GM18511 (cell line): ENCODE measurements at regions not wholly inside any gene's neighbourhood (a gene's known extent, or its start where the extent isn't known, plus 50 kb on each side); places are given as distances from the start of the nearest gene placed in this dataset.
"Not testable (repeated sequence)": the region's sequence is repeated elsewhere in the genome, so short reads cannot be mapped to it uniquely, and the experiment has no call there.

Experiments used
- ATAC-seq: cut with Tn5 transposase; IDR thresholded peaks from one replicate; pipeline ENCODE4 v1.9.1; 2021; ENCODE audit warnings: mild to moderate bottlenecking, moderate library complexity; ENCODE audit not compliant: unreplicated experiment

DNA sequence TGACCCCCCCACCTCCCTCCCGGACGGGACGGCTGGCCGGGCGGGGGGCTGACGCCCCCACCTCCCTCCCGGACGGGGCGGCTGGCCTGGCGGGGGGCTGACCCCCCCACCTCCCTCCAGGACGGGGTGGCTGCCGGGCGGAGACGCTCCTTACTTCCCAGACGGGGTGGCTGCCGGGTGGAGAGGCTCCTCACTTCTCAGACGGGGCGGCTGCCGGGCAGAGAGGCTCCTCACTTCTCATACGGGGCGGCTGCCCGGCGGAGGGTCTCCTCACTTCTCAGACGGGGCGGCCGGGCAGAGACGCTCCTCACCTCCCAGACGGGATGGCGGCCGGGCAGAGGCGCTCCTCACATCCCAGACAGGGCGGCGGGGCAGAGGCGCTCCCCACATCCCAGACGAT lies 84.7 kb downstream of the OR2B2 start:
- ATAC-seq = not testable (repeated sequence)

DNA sequence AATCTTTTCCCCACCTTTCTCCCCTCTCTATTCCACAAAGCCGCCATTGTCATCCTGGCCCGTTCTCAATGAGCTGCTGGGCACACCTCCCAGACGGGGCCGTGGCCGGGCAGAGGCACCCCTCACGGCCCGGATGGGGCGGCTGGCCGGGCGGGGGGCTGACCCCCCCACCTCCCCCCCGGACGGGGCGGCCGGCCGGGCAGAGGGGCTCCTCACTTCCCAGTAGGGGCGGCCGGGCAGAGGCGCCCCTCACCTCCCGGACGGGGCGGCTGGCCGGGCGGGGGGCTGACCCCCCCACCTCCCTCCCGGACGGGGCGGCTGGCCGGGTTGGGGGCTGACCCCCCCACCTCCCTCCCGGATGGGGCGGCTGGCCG lies 85.6 kb downstream of the OR2B2 start:
- ATAC-seq = not testable (repeated sequence)

DNA sequence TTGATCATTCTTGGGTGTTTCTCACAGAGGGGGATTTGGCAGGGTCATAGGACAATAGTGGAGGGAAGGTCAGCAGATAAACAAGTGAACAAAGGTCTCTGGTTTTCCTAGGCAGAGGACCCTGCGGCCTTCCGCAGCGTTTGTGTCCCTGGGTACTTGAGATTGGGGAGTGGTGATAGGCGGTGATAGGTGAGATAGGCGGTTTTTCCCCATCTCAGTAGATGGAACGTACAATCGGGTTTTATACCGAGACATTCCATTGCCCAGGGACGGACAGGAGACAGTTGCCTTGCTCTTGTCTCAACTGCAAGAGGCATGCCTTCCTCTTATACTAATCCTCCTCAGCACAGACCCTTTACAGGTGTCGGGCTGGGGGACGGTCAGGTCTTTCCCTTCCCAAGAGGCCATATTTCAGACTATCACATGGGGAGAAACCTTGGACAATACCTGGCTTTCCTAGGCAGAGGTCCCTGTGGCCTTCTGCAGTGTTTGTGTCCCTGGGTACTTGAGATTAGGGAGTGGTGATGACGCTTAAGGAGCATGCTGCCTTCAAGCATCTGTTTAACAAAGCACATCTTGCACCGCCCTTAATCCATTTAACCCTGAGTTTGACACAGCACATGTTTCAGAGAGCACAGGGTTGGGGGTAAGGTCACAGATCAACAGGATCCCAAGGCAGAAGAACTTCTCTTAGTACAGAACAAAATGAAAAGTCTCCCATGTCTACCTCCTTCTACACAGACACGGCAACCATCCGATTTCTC lies 86.2 kb downstream of the OR2B2 start:
- ATAC-seq = not testable (repeated sequence)

DNA sequence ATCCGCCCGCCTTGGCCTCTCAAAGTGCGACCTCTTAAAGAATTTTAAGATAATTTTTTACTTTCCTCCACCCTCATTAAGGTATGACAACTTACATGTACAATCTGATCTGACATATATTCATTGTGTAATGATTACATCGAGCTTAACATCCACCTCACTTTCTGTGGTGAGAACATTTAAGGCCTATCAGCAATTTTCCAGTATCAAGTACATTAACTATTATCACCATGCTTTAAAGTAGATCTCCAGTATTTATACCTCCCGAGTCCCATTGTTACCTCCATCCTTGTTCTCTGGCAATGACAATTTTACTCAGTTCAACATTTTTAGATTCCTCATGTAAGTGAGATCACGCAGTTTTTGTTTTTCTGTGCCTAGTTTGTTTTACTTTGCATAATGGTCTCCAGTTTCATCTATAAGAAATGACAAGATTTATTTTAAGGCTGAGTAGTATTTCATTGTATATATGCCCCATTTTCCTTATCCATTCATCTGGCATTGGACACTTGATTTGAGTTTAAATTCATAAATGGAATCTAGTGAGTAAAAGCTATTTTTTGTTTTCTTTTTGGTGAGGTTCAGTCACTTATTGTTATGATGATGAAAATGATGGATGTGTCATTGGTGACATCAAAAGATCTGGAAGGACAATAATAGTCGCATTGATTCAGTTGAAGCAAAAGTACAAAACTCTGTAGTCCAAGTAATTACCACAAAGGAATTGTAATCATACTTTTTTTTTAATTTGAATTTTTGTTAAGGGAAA lies 87.0 kb downstream of the OR2B2 start:
- ATAC-seq = peak; percentile 6

DNA sequence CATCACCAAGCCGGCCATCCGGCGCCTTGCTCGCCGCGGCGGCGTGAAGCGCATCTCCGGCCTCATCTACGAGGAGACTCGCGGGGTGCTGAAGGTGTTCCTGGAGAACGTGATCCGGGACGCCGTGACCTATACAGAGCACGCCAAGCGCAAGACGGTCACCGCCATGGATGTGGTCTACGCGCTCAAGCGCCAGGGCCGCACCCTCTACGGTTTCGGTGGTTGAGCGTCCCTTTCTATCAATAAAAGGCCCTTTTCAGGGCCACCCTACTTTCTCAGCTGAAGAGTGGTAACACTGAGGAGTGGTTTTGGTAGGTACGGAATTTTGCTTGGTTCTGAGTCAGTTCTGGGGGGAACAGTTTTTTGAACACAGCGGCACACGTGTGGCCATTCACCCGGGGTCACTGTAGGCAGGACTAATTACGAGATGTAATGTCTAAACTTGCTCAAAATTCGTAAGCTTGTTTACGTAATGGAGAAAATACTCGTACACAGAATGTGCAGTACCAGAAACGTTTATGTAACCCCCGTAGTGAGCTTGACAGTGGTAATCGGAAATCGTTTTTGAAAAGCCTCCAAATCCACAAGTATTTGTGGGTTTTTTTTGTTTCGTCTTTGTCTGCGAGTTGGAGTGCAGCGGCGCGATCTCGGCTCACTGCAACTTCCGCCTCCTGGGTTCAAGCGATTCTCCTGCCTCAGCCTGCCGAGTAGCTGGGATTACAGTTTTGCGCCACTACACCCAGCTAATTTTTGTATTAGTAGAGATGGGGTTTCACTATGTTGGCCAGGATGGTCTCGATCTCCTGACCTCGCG lies 87.8 kb downstream of the OR2B2 start:
- ATAC-seq = peak; percentile 71

DNA sequence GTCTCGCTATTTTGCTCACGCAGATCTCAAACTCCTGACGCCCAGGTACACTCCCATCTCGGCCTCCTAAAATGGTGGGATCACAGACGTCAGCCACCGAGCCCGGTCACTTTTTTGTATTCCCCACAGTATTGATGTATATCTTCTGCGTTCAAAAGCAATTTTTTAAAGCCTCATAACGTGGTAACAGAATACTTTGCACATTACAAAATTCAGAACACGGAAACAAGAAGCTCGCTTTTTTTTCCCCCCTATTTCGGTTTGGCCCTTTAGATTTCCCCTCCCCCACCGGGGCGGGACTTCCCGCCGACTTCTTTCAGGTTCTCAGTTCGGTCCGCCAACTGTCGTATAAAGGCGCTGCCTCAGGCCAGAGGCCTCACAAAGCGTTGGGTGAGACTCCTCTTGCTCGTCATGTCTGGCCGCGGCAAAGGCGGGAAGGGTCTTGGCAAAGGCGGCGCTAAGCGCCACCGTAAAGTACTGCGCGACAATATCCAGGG lies 88.4 kb downstream of the OR2B2 start:
- ATAC-seq = peak; percentile 75

DNA sequence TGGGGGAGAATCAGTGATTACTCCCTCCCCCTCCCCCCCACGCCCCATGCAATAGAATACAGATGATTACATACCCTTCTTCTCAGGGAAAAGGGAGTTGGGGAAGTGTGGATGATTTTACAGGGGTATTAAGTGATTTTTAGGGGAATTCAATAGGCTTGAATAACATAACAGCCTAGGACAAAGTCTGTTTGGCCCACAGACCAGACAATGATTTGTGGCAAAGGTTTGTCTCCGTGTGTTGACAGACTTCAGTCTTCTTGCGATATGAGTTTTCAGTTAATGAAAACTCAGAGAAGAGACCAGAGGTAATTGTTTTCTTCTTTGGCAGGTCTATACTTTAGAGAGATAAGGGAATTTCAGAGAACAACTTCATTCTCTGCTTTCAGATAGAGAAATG lies 95.3 kb downstream of the OR2B2 start:
- ATAC-seq = no peak

DNA sequence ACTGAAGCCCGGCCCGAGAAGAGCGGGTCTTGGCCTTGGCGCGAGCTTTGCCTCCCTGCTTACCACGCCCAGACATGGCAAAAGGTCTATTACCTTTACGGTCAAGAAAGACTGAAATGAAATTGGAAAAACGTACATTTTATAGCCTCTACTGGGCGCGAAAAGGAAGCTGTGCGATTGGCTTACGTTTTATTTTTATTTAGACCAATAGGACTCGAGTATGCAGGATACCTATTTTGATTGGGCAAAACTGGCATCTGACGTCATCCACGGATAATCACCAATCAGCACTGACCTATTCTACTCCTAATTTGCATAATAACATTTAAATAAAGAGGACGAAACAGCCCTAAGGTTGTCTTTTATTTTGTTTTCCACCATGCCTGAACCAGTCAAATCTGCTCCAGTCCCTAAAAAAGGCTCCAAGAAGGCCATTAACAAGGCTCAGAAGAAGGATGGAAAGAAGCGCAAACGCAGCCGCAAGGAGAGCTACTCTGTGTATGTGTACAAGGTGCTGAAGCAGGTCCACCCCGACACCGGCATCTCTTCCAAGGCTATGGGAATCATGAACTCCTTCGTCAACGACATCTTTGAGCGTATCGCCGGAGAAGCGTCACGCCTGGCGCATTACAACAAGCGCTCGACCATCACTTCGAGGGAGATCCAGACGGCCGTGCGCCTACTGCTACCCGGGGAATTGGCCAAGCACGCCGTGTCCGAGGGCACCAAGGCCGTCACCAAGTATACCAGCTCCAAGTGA lies 97.4 kb downstream of the OR2B2 start:
- ATAC-seq = peak; percentile 61

DNA sequence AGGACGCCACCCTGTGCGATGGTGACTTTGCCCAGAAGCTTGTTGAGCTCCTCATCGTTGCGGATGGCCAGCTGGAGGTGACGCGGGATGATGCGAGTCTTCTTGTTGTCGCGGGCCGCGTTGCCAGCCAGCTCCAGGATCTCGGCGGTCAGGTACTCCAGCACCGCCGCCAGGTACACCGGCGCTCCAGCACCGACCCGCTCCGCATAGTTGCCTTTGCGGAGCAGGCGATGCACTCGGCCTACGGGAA lies 97.9 kb downstream of the OR2B2 start:
- peak; percentile 19 for ATAC-seq

DNA sequence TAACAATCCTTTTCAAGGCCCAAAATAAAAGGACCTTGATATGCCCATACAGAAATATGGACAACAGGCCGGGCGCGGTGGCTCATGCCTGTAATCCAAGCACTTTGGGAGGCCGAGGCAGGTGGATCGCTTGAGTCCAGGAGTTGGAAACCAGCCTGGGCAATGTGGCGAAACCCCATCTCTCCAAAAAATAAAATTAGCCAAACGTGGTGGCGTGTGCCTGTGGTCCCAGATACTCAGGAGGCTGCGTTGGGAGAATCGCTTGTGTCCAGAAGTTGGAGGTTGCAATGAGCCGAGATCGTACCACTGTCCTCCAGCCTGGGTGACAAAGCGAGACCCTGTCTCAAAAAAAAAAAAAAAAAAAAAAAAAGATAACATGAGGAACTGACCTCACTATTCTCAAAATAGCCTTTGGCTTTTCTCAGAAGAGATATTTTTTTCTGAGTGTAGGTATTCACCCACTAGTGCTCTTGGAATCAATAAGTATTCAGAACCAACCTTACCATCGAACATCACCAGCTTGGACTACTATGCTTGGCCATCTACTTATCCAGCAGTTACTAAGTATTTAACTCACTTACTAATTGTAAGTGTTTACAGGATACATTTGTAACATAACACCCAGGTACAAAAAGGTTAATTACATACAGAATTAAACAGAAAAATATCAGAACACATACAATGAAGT lies 99.2 kb downstream of the OR2B2 start:
- ATAC-seq = no peak

DNA sequence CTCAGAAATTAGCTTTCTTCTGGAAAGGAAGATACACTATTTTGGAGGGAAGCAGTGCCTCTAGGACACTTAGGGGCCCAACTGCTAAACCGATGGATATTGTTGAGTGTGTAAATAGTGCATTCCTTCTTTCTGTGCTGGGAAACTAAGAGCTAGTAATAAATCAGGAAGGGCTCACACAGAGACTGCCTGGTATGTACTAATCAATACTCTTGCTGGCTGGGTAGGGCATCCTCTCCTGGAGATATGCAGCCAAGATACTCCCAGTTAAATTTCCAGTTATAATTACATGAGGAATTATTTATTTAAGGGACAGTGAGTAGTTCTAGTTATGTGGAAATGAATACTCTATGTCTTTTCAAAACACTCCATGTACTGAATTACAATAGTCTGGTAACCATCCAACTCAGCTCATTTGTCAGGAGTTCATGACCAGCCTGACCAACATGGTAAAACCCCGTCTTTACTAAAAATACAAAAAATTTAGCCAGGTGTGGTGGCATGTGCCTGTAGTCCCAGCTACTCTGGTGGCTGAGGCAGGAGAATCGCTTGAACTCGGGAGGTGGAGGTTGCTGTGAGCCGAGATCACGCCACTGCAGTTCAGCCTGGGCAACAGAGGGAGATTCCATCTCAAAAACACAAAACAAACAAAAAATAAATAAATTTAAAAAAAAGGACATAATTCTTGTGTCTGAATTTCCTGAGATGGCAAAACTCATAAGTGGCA lies 100.0 kb downstream of the OR2B2 start:
- no peak for ATAC-seq

DNA sequence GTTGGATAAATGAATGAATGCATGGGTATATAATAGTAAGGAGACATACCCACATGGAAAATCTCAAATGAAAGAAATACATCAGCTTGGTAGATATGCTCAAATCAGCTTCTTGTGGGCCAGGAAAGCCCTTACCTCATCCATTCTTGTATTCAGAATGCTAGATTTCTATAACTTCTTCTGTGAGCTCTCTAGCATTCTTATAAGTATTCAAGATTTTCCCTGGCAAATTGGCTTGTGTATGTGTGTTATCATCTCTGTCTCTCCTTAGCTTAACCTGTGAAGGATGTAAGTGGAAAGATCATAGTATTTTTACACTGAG lies 100.8 kb downstream of the OR2B2 start:
- ATAC-seq = no peak

DNA sequence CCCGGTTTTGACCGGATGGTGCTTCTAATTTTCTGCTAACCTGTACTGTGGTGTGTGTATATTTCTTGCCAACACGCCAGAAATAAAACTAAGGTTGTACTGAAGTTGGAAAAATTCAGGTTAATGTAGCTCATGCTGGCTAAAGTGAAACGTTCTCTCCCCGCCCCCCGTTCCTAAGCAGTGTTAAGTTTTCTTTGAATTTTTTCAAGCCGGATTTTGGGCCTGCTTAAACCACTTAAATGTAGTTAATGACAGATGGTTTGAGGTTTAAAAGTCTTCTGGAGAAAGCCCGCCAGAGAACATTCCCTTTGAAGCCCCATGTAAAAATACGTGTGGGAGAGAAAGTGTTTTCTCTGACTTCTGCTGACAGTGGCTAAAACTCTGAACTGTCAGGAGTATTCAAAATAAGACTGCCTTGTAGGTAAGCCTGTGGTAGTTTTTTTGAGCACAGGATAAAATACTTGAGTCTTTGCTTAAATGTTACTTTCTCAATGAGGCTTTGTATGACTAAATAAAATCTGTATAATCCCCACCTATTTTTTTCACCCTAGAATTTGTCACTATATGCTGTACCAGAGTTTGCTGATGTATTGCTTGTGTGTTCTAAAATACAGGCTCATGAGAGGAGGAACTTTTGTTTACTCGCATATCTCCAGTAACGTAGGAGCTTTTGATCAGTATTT lies 101.3 kb downstream of the OR2B2 start:
- ATAC-seq = no peak

DNA sequence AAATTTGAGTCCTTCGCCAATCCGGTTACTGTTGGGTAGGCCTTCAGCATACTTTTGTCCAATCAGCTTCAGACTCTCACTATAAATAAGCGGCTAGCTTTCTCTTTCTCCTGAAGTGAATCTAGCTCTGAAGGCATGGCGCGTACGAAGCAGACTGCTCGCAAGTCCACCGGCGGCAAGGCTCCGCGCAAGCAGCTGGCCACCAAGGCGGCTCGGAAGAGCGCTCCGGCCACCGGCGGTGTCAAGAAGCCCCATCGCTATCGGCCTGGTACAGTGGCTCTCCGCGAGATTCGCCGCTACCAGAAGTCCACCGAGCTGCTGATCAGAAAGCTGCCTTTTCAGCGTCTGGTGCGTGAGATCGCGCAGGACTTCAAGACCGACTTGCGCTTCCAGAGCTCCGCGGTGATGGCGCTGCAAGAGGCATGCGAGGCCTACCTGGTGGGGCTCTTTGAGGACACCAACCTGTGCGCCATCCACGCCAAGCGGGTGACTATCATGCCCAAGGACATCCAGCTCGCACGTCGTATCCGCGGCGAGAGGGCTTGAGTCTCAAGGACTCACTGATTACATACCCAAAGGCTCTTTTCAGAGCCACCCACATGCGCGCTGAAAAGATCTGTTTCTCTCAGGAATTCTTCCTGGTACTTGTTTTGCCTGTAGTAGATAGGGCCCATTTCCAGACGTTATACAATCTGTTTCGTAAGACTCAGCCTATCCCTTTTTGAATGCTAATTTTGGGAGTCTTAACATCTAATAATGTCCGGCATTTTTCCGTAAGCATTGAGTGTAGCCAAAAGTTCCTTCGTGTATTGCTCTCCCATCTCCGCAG lies 102.0 kb downstream of the OR2B2 start:
- peak; percentile 33 for ATAC-seq

DNA sequence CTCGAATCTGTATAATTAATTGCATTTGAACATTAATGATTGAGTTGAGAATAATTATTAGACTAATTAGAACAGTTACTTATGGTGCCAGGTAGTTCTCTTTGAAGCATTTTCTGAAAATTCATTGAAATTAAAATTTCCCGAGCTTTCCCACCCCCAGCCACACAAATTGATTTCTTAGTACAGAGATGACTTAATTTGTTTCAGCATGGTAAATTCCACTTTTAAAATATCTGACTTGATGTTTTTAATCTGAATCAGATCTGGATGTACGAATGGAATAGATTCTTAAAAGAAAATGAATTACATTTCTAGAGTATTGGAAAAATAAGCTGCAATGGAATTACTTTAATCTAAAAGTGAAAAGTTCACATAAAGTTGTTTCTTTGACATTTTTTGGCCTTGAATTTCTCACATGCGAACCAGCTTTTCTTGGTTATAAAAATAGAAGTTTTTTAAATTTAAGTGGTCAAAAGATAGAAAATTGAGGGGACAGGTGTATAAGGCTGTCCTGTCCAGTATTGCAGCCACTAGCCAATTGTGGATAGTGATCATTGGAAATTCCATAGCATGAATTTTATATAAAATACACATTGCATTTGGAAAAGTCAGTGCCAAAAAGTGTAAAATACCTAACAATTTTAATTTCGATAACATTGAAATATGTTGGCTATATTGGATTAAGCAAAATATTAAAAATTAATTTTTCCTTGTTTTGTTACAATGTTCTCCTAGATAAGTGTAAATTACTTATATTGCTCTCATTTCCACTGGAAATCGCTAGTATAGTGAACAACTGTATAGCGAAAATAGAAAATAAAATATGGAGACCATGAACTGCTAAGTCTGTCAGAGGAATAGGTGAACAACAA lies 102.9 kb downstream of the OR2B2 start:
- no peak for ATAC-seq

DNA sequence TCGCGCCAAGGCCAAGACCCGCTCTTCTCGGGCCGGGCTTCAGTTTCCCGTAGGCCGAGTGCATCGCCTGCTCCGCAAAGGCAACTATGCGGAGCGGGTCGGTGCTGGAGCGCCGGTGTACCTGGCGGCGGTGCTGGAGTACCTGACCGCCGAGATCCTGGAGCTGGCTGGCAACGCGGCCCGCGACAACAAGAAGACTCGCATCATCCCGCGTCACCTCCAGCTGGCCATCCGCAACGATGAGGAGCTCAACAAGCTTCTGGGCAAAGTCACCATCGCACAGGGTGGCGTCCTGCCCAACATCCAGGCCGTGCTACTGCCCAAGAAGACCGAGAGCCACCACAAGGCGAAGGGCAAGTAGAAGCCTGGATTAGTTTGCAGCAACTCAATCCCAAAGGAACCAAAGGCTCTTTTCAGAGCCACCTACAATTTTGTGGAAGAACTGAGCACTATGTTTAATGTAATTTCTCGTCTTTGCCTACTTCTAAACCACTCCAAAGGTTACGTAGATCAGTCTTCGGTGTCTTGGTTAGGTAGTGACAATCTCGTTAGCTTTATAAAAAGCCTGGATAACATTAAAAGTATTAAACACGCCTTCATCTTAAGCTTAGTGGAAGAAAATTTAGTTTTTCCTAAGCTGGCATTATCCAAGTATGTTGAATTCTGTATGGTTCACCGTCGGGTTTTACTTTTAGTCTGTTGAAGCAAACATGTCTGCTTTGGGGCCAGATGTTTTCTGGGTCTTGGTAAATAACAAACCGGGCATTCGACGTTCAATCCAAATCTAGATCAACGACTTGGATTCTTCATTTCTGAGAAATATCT lies 103.7 kb downstream of the OR2B2 start:
- ATAC-seq = peak; percentile 15
